K562 (cell line): ENCODE measurements at regions not wholly inside any gene's neighbourhood (a gene's known extent, or its start where the extent isn't known, plus 50 kb on each side); places are given as distances from the start of the nearest gene placed in this dataset.

Experiments used
- ATAC-seq: fragments of 200-7000 bp; cut with Tn5 transposase; 3 replicates; pipeline ENCODE4 v1.9.1; 2020; ENCODE audit warnings: moderate library complexity
- BruUV-seq: library from RNA; stranded (reverse); fragments of 400-500 nt; replicated peaks from 2 replicates; lab custom pipeline; 2021; lab: Mats Ljungman, UMichigan
- CTCF ChIA-PET: fragments of 300-600 bp; formaldehyde crosslinking; extraction: SDS; loops from one replicate; lab custom pipeline; 2021; ENCODE audit warnings: low intra/inter-chr PET ratio; lab: Yijun Ruan, JAX
- POLR2A ChIA-PET: fragments of 300-600, 350-650 bp; sonication (Branson Sonifier 250); formaldehyde crosslinking; extraction: SDS; loops from one replicate; lab custom pipeline; 2021; ENCODE audit warnings: antibody characterized with exemption, inconsistent platforms; lab: Yijun Ruan, JAX
- DNase-seq, 4 experiments: peaks; one replicate each; pipeline versions ENCODE4 v3.0.0 to v3.0.0-alpha.2; 2011 to 2018; ENCODE audit warnings: low spot score in 3 of 4, mixed read lengths in 3 of 4; ENCODE audit errors: extremely low read depth in 1 of 4
- FAIRE-seq: peaks from 2 replicates; lab custom pipeline; 2011; peaks lifted over from hg19 to GRCh38; lab: Jason Lieb, UNC
- H2AFZ ChIP-seq: 2 replicates; pipeline ENCODE4 v1.6.0; 2011; ENCODE audit warnings: low read depth, low read length, control low read depth, inconsistent platforms
- H3K27ac ChIP-seq: fragments of 200-600 bp; 3 replicates; pipeline ENCODE4 v1.8.0; 2011; ENCODE audit warnings: low read depth, mild to moderate bottlenecking, control low read depth, inconsistent platforms, low read length, moderate library complexity, mixed read lengths; ENCODE audit errors: extremely low read depth
- H3K27me3 ChIP-seq, 2 experiments: fragments of 300-600 bp in 1 of 2; 2 replicates in 1 of 2; 3 replicates in 1 of 2; pipeline versions ENCODE4 v1.6.0 to v1.8.0; 2011; ENCODE audit warnings: inconsistent platforms in 2 of 2, low read length in 2 of 2, mild to moderate bottlenecking in 1 of 2, mixed read lengths in 1 of 2, moderate library complexity in 1 of 2; ENCODE audit not compliant: control insufficient read depth in 2 of 2, insufficient read depth in 2 of 2
- H3K36me3 ChIP-seq: fragments of 300-600 bp; 3 replicates; pipeline ENCODE4 v1.8.0; 2011; ENCODE audit warnings: mild to moderate bottlenecking, low read length, inconsistent platforms; ENCODE audit not compliant: control insufficient read depth, insufficient read depth
- H3K4me1 ChIP-seq, 2 experiments: fragments of 200-600 bp in 1 of 2; replicated peaks in 1 of 2; 2 replicates in 1 of 2; 3 replicates in 1 of 2; pipeline versions ENCODE4 v1.5.1 to v1.8.0; 2011; ENCODE audit warnings: inconsistent platforms in 2 of 2, low read length in 2 of 2, mild to moderate bottlenecking in 1 of 2, mixed read lengths in 1 of 2, moderate library complexity in 1 of 2; ENCODE audit not compliant: control insufficient read depth in 2 of 2, insufficient read depth in 2 of 2
- H3K4me2 ChIP-seq: 2 replicates; pipeline ENCODE4 v1.6.1; 2011; ENCODE audit warnings: low read length, control low read depth, inconsistent platforms, mixed read lengths; ENCODE audit not compliant: insufficient read depth
- H3K4me3 ChIP-seq: fragments of 200-600 bp; sonication (generic), shearing (Covaris generic); 2 replicates; pipeline ENCODE4 v1.5.1; 2016; ENCODE audit warnings: control low read depth, inconsistent platforms
- H3K79me2 ChIP-seq: fragments of 200-600 bp; 3 replicates; pipeline ENCODE4 v1.8.0; 2011; ENCODE audit warnings: low read length, inconsistent platforms; ENCODE audit not compliant: control insufficient read depth, insufficient read depth
- H3K9ac ChIP-seq, 2 experiments: 2 replicates each; pipeline versions ENCODE4 v1.6.0 to v1.6.1; 2011; ENCODE audit warnings: low read depth in 2 of 2, low read length in 2 of 2, control low read depth in 1 of 2, inconsistent platforms in 1 of 2, mild to moderate bottlenecking in 1 of 2, mixed read lengths in 1 of 2; ENCODE audit not compliant: insufficient read depth in 1 of 2
- H3K9me1 ChIP-seq: one replicate; pipeline ENCODE4 v1.6.0; 2011; ENCODE audit warnings: inconsistent platforms, mild to moderate bottlenecking, low read length, moderate library complexity; ENCODE audit not compliant: control insufficient read depth, insufficient read depth
- H3K9me3 ChIP-seq: replicated peaks from 2 replicates; pipeline ENCODE4 v1.5.1; 2011; ENCODE audit warnings: low read depth, low read length, inconsistent platforms; ENCODE audit not compliant: control insufficient read depth, insufficient read depth
- H4K20me1 ChIP-seq: replicated peaks from 2 replicates; pipeline ENCODE4 v1.6.1; 2011; ENCODE audit warnings: low read length, inconsistent platforms, mixed read lengths; ENCODE audit not compliant: control insufficient read depth, insufficient read depth
- ARHGAP35 ChIP-seq: fragments of 450-650 bp; IDR thresholded peaks from 2 replicates; pipeline ENCODE4 v1.6.1; 2018; ENCODE audit not compliant: partially characterized antibody
- ARID3B ChIP-seq: fragments of 250-450 bp; sonication (Bioruptor Pico); IDR thresholded peaks from 2 replicates; pipeline ENCODE4 v1.4.0; 2020; ENCODE audit warnings: borderline replicate concordance
- CBX5 ChIP-seq: IDR thresholded peaks from 2 replicates; pipeline ENCODE4 v1.6.1; 2014; ENCODE audit warnings: low read depth, borderline replicate concordance
- CCNT2 ChIP-seq: IDR thresholded peaks from 2 replicates; pipeline ENCODE4 v1.6.1; 2011; ENCODE audit warnings: borderline replicate concordance, low read depth, mild to moderate bottlenecking, moderate library complexity, mixed read lengths, low read length; ENCODE audit not compliant: insufficient read length; ENCODE audit errors: extremely low read depth
- ELK3 ChIP-seq: fragments of 450-650 bp; formaldehyde crosslinking; IDR thresholded peaks from 2 replicates; pipeline ENCODE4 v1.4.0; 2020; ENCODE audit warnings: mild to moderate bottlenecking
- HMGN3 ChIP-seq: IDR thresholded peaks from 2 replicates; pipeline ENCODE4 v1.6.1; 2011; ENCODE audit warnings: borderline replicate concordance, low read depth, mild to moderate bottlenecking, mixed read lengths, low read length; ENCODE audit not compliant: insufficient read length; ENCODE audit errors: extremely low read depth
- ID3 ChIP-seq, 2 experiments: fragments of 250-450 bp in 1 of 2; fragments of 450-650 bp in 1 of 2; sonication (Bioruptor Pico) in 1 of 2; IDR thresholded peaks; 2 replicates each; pipeline versions ENCODE4 v1.6.1 to v1.8.0; 2016 to 2021; ENCODE audit warnings: mild to moderate bottlenecking in 2 of 2, moderate library complexity in 2 of 2, missing compliant biosample characterization in 1 of 2, missing genetic modification characterization in 1 of 2
- MYBL2 ChIP-seq, 2 experiments: fragments of 450-650 bp in 1 of 2; sonication (generic) in 1 of 2; formaldehyde crosslinking in 1 of 2; IDR thresholded peaks; 2 replicates each; pipeline versions ENCODE4 v1.6.1 to v1.8.1; 2017 to 2022; ENCODE audit warnings: borderline replicate concordance in 1 of 2, inconsistent platforms in 1 of 2, low read depth in 1 of 2, mild to moderate bottlenecking in 1 of 2, missing genetic modification reagents in 1 of 2, moderate library complexity in 1 of 2
- NELFE ChIP-seq: IDR thresholded peaks from 2 replicates; pipeline ENCODE4 v1.6.1; 2011; ENCODE audit warnings: mild to moderate bottlenecking; ENCODE audit not compliant: insufficient read depth, insufficient read length
- NFRKB ChIP-seq: fragments of 450-650 bp; IDR thresholded peaks from 2 replicates; pipeline ENCODE4 v1.6.1; 2016; ENCODE audit warnings: low read depth
- PTRF ChIP-seq: fragments of 450-650 bp; IDR thresholded peaks from 2 replicates; pipeline ENCODE4 v1.6.1; 2016; ENCODE audit warnings: mild to moderate bottlenecking, missing genetic modification characterization, missing compliant biosample characterization
- SIN3B ChIP-seq: fragments of 450-650 bp; IDR thresholded peaks from 2 replicates; pipeline ENCODE4 v1.6.1; 2017; ENCODE audit warnings: low read depth, mild to moderate bottlenecking, moderate library complexity
- ZFP1 ChIP-seq: fragments of 450-650 bp; formaldehyde crosslinking; IDR thresholded peaks from 2 replicates; pipeline ENCODE4 v1.4.0; 2020; ENCODE audit warnings: mild to moderate bottlenecking, mixed read lengths
- ZNF24 ChIP-seq: fragments of 450-650 bp; IDR thresholded peaks from 2 replicates; pipeline ENCODE4 v1.6.1; 2016
- WGBS: fragments of 100-300 bp; shearing (Covaris generic); methylation state at CpG from one replicate; pipeline ENCODE4 v1.1.6; 2016; ENCODE audit warnings: low coverage, mixed read lengths; ENCODE audit not compliant: insufficient coverage; ENCODE audit errors: missing lambda C conversion rate; 5-methylcytosine and 5-hydroxymethylcytosine counted together
- in situ Hi-C: fragments of 300-500 bp; cut with MboI; formaldehyde crosslinking; loops from 4 replicates; pipeline ENCODE4 v1.15.0; 2018; ENCODE audit warnings: inconsistent platforms, mixed read lengths
- intact Hi-C: fragments of 100-400 bp; cut with micrococcal nuclease; formaldehyde crosslinking; loops from 2 replicates; pipeline ENCODE4 v1.14.2; 2022

- Histone ChIP-seq H3K9me1 (no peaks in the 10 kb centered on the region), H3K4me3 (no peak overlapping the region), H3K27me3 (peaks cover 3 to 16% of the 10 kb centered on the region in 2 experiments; a peak in 4 of 5 replicates), H4K20me1 (no peaks in the 10 kb centered on the region), H3K4me1 (no peaks in the 10 kb centered on the region), H3K36me3 (no peaks in the 10 kb centered on the region), H3K9ac (no peak overlapping the region), H3K79me2 (no peaks in the 10 kb centered on the region), H3K27ac (no peak overlapping the region), H3K4me2 (no peak overlapping the region), H2AFZ (no peak overlapping the region), H3K9me3 (no peaks in the 10 kb centered on the region)
- FAIRE-seq (no peak), DNase-seq (no peak), ATAC-seq (no peak)
- POLR2A ChIA-PET, result interaction anchor here (0.8 kb wide), 1 partner anchor 10 kb away, joined by 3 read pairs; no protein-coding TSS in a partner anchor
- 3% methylated on average over 3 of the region's 3 CpGs for WGBS
- intact Hi-C loops (no loop called here), in situ Hi-C loops (no loop called here)
- TF ChIP-seq HMGN3 (no peak), CBX5 (no peak), PTRF (tag) (no peak), ZFP1 (CRISPR knock-in tag) (no peak), MYBL2 (IDR thresholded peaks at IDR 0.05; ENCODE audit: low read depth) (no peak), MYBL2 (CRISPR knock-in tag; IDR thresholded peaks at IDR 0.05; ENCODE audit: borderline replicate concordance) (no peak), ID3 (CRISPR knock-in tag; IDR thresholded peaks at IDR 0.05) (no peak), ID3 (tag; IDR thresholded peaks at IDR 0.05) (no peak), ZNF24 (no peak), SIN3B (no peak), ARID3B (CRISPR knock-in tag) (no peak), NFRKB (no peak), NELFE (no peak), ELK3 (CRISPR knock-in tag) (no peak), CCNT2 (no peak), ARHGAP35 (no peak)
- no TSS peak for BruUV-seq
- CTCF ChIA-PET, result no interaction called here
Observed at GRCh38 chr1:14326857-14327256, 271.6 kb upstream of the KAZN start.
